PC-9 (cell line): ENCODE measurements at regions not wholly inside any gene's neighbourhood (a gene's known extent, or its start where the extent isn't known, plus 50 kb on each side); places are given as distances from the start of the nearest gene placed in this dataset.

Source experiments
- BruUV-seq: library from RNA; stranded (reverse); fragments of 400-500 nt; replicated peaks from 2 replicates; lab custom pipeline; 2021; lab: Mats Ljungman, UMichigan
- CTCF ChIA-PET: fragments of 300-600 bp; sonication (Branson Sonifier 250); formaldehyde crosslinking; loops from one replicate; lab custom pipeline; 2022; ENCODE audit warnings: antibody characterized with exemption; lab: Charles Lee
- POLR2A ChIA-PET: fragments of 300-600 bp; sonication (Branson Sonifier 250); formaldehyde crosslinking; loops from one replicate; lab custom pipeline; 2022; ENCODE audit warnings: antibody characterized with exemption; ENCODE audit not compliant: unreplicated experiment; lab: Charles Lee
- DNase-seq, 2 experiments: peaks; one replicate each; pipeline versions ENCODE4 v3.0.0 to v3.0.0-alpha.2; 2015 to 2022; ENCODE audit warnings: mixed read lengths in 1 of 2
- H2AFZ ChIP-seq: fragments of 200-600 bp; sonication (generic); 2 replicates; pipeline ENCODE4 v1.8.1; 2017; ENCODE audit warnings: antibody characterized with exemption
- H3F3A ChIP-seq: fragments of 200-600 bp; sonication (generic); 2 replicates; pipeline ENCODE4 v1.8.1; 2017; ENCODE audit warnings: antibody characterized with exemption, mild to moderate bottlenecking, low read depth; ENCODE audit not compliant: insufficient read depth
- H3K27ac ChIP-seq: fragments of 200-600 bp; sonication (generic); 2 replicates; pipeline ENCODE4 v1.6.1; 2016; ENCODE audit warnings: mixed run types
- H3K27me3 ChIP-seq: fragments of 200-600 bp; sonication (generic); 2 replicates; pipeline ENCODE4 v1.6.1; 2016; ENCODE audit warnings: low read depth, mixed run types; ENCODE audit not compliant: insufficient read depth
- H3K36me3 ChIP-seq: fragments of 200-600 bp; sonication (generic); 2 replicates; pipeline ENCODE4 v1.6.1; 2016; ENCODE audit warnings: low read depth, mixed run types
- H3K4me1 ChIP-seq: fragments of 200-600 bp; sonication (generic); replicated peaks from 2 replicates; pipeline ENCODE4 v1.6.1; 2016; ENCODE audit warnings: mixed run types; ENCODE audit not compliant: insufficient read depth
- H3K4me2 ChIP-seq: fragments of 200-600 bp; sonication (generic); 2 replicates; pipeline ENCODE4 v1.6.1; 2017; ENCODE audit warnings: mixed run types
- H3K4me3 ChIP-seq: fragments of 200-600 bp; sonication (generic); 2 replicates; pipeline ENCODE4 v1.6.1; 2016; ENCODE audit warnings: mixed run types
- H3K79me2 ChIP-seq: fragments of 200-600 bp; sonication (generic); 2 replicates; pipeline ENCODE4 v1.6.1; 2017; ENCODE audit warnings: low read depth, mixed run types
- H3K9me2 ChIP-seq: fragments of 200-600 bp; sonication (generic); 2 replicates; pipeline ENCODE4 v1.8.1; 2017; ENCODE audit warnings: mild to moderate bottlenecking; ENCODE audit not compliant: insufficient read depth
- H3K9me3 ChIP-seq: fragments of 200-600 bp; sonication (generic); 2 replicates; pipeline ENCODE4 v1.8.1; 2016; ENCODE audit warnings: low read depth; ENCODE audit not compliant: insufficient read depth
- H4K20me1 ChIP-seq: fragments of 200-600 bp; sonication (generic); 2 replicates; pipeline ENCODE4 v1.8.1; 2017; ENCODE audit not compliant: insufficient read depth
- CTCF ChIP-seq: fragments of 200-600 bp; sonication (generic); conservative IDR thresholded peaks from 2 replicates; pipeline ENCODE4 v1.6.1; 2017; ENCODE audit warnings: mixed run types, antibody characterized with exemption, mild to moderate bottlenecking, moderate library complexity
- EZH2 ChIP-seq: fragments of 200-600 bp; sonication (generic); IDR thresholded peaks from 2 replicates; pipeline ENCODE4 v1.8.0; 2017; ENCODE audit warnings: antibody characterized with exemption, low read depth
- intact Hi-C: fragments of 100-400 bp; cut with micrococcal nuclease; formaldehyde crosslinking; loops from one replicate; pipeline ENCODE4 v1.10.0; 2022; ENCODE audit not compliant: unreplicated experiment

DNA sequence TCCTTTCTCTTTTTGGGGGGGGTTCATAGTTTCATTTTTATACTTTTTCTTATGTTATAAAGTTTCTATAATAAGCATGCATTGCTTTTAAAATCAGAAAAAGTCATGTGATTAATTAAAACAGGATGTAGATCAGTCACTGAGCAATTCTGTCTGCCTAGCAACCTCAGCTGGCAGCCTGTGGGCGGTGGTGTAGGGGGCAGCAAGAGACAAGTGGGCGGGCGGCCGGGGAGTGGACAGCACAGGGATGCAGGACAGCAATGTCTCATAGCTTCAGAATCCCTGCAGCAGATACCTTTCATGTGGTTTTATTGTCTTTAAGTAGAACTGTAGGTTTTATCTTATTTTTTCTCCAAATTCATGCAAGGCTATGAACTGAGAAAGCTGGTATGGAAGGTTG is 101.9 kb upstream of the S1PR3 start:
- CTCF ChIA-PET = interaction anchor here (0.7 kb wide), 1 partner anchor 77 kb away, joined by 7 read pairs; no protein-coding TSS in a partner anchor

GRCh38 chr9:88890546-88890945 is 100.7 kb upstream of the S1PR3 start:
- Histone ChIP-seq H3F3A (no peaks in the 10 kb centered on the region), H3K9me2 (no peaks in the 10 kb centered on the region), H3K27ac (no peak overlapping the region), H3K36me3 (no peaks in the 10 kb centered on the region), H3K4me3 (no peak overlapping the region), H3K79me2 (no peaks in the 10 kb centered on the region), H3K4me1 (peaks cover 17% of the 10 kb centered on the region), H4K20me1 (no peaks in the 10 kb centered on the region), H3K9me3 (0 out of 2 replicates have a peak, but pooled peaks cover 10% of the 10 kb centered on the region), H3K4me2 (no peak overlapping the region), H2AFZ (no peak overlapping the region), H3K27me3 (no peaks in the 10 kb centered on the region)
- CTCF ChIA-PET = no interaction called here
- POLR2A ChIA-PET = no interaction called here
- TF ChIP-seq CTCF (no peak), EZH2 (no peak)
- DNase-seq = no peak
- BruUV-seq = no TSS peak
- intact Hi-C loops = no loop called here

More for the DNA sequence above, 101.9 kb upstream of the S1PR3 start:
- no peaks in the 10 kb centered on the region for H3K27me3 ChIP-seq
- no peak overlapping the region for H3K27ac ChIP-seq
- no TSS peak for BruUV-seq
- H2AFZ ChIP-seq = no peak overlapping the region
- H3K9me3 ChIP-seq = peaks cover 10% of the 10 kb centered on the region; the same call in 1 of the 2 replicates
- POLR2A ChIA-PET = no interaction called here
- no peaks in the 10 kb centered on the region for H3K79me2 ChIP-seq
- TF ChIP-seq CTCF (no peak), EZH2 (no peak)
- no peak for DNase-seq
- intact Hi-C loops = no loop called here
- H3K4me3 ChIP-seq = no peak overlapping the region
- H3K36me3 ChIP-seq = no peaks in the 10 kb centered on the region
- peaks cover 17% of the 10 kb centered on the region for H3K4me1 ChIP-seq
- H4K20me1 ChIP-seq = no peaks in the 10 kb centered on the region
- H3F3A ChIP-seq = no peaks in the 10 kb centered on the region
- no peak overlapping the region for H3K4me2 ChIP-seq
- no peaks in the 10 kb centered on the region for H3K9me2 ChIP-seq

GRCh38 chr9:88891040-88891439 is 100.2 kb upstream of the S1PR3 start:
- H4K20me1 ChIP-seq = no peaks in the 10 kb centered on the region

More at GRCh38 chr9:88891040-88891439, 100.2 kb upstream of the S1PR3 start:
- intact Hi-C loops = no loop called here
- Histone ChIP-seq H3K4me2 (no peak overlapping the region), H3K27ac (no peak overlapping the region), H3K4me3 (no peak overlapping the region), H2AFZ (no peak overlapping the region), H3K9me2 (no peaks in the 10 kb centered on the region), H3K36me3 (no peaks in the 10 kb centered on the region), H3F3A (no peaks in the 10 kb centered on the region), H3K9me3 (0 out of 2 replicates have a peak, but pooled peaks cover 10% of the 10 kb centered on the region), H3K27me3 (no peaks in the 10 kb centered on the region), H3K4me1 (peaks cover 17% of the 10 kb centered on the region), H3K79me2 (no peaks in the 10 kb centered on the region)
- TF ChIP-seq EZH2 = no peak
- no peak for TF ChIP-seq CTCF
- ChIA-PET CTCF (no interaction called here), POLR2A (no interaction called here)
- no peak for DNase-seq
- BruUV-seq = no TSS peak
